Activated naive CD4-positive, alpha-beta T cell treated with Interleukin-2 at 50 U/mL for 16 hours (primary cell): ENCODE measurements at regions not wholly inside any gene's neighbourhood (a gene's known extent, or its start where the extent isn't known, plus 50 kb on each side); places are given as distances from the start of the nearest gene placed in this dataset.

Experiments used
- DNase-seq: peaks from one replicate; pipeline ENCODE4 v3.0.0-alpha.2; 2020

- DNase-seq: no peak
Observed at GRCh38 chr7:131111081-131111576, 216.5 kb upstream of the MKLN1 start.

- DNase-seq: no peak
Observed at GRCh38 chr7:131111792-131112191, 215.9 kb upstream of the MKLN1 start.

- no peak for DNase-seq
Observed at GRCh38 chr7:131112431-131112830, 215.2 kb upstream of the MKLN1 start.

GRCh38 chr7:131115340-131115739 is 212.3 kb upstream of the MKLN1 start:
- no peak for DNase-seq

GRCh38 chr7:131117439-131117838 is 210.2 kb upstream of the MKLN1 start:
- no peak for DNase-seq

- DNase-seq: no peak
Observed at GRCh38 chr7:131119381-131119780, 208.3 kb upstream of the MKLN1 start.

- no peak for DNase-seq
Observed at GRCh38 chr7:131122394-131122793, 205.3 kb upstream of the MKLN1 start.

GRCh38 chr7:131124001-131124629 is 203.6 kb upstream of the MKLN1 start:
- DNase-seq: no peak

GRCh38 chr7:131124867-131125266 is 202.8 kb upstream of the MKLN1 start:
- no peak for DNase-seq

GRCh38 chr7:131130324-131130723 is 197.4 kb upstream of the MKLN1 start:
- no peak for DNase-seq

GRCh38 chr7:131131012-131131745 is 196.5 kb upstream of the MKLN1 start:
- DNase-seq: no peak

GRCh38 chr7:131131746-131132431 is 195.8 kb upstream of the MKLN1 start:
- no peak for DNase-seq

GRCh38 chr7:131139462-131139861 is 188.2 kb upstream of the MKLN1 start:
- DNase-seq: no peak

- DNase-seq: no peak
Observed at GRCh38 chr7:131141443-131141967, 186.2 kb upstream of the MKLN1 start.

GRCh38 chr7:131143869-131144268 is 183.8 kb upstream of the MKLN1 start:
- DNase-seq: no peak

GRCh38 chr7:131145026-131145425 is 182.7 kb upstream of the MKLN1 start:
- DNase-seq: no peak

GRCh38 chr7:131145770-131146169 is 181.9 kb upstream of the MKLN1 start:
- DNase-seq: no peak

- DNase-seq: no peak
Observed at GRCh38 chr7:131147604-131148003, 180.1 kb upstream of the MKLN1 start.

GRCh38 chr7:131148258-131148657 is 179.4 kb upstream of the MKLN1 start:
- DNase-seq: no peak

GRCh38 chr7:131148708-131149428 is 178.8 kb upstream of the MKLN1 start:
- DNase-seq: no peak

GRCh38 chr7:131149429-131149773 is 178.3 kb upstream of the MKLN1 start:
- DNase-seq: no peak

GRCh38 chr7:131149840-131150239 is 177.8 kb upstream of the MKLN1 start:
- no peak for DNase-seq

GRCh38 chr7:131151034-131151433 is 176.6 kb upstream of the MKLN1 start:
- DNase-seq: no peak
